ENCODE measurements at regions not wholly inside any gene's neighbourhood (a gene's known extent, or its start where the extent isn't known, plus 50 kb on each side); places are given as distances from the start of the nearest gene placed in this dataset.

DNA sequence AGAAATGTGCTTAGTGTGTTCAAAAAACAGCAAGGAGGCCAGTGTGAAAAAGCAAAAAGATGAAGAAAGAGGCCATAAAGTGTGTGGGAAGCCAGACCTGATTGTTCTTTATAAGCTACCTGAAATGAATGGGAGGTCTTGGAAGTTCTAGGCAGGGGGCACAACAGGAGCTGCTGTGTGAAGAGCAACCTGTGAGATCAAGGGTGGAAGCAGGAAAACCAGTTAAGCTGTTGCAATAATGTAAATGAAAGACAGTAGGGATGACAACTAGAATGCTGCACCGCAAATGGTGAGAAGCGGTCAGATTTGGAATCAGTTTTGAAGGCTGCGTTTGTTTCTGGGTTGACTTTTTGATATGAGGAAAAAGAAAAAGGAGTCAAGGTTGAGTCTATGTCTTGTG is 123.5 kb downstream of the TMEM144 start:
- DNase-seq, result no peak
- no peak overlapping the region for H2BK20ac ChIP-seq (ENCODE audit: low read depth, low read length, poor library complexity, severe bottlenecking)

More for the DNA sequence above, 123.5 kb downstream of the TMEM144 start:
- Histone ChIP-seq H3K4me2 (ENCODE audit: insufficient read depth, insufficient read length, low read length) (no peak overlapping the region), H2BK5ac (ENCODE audit: insufficient read length, low read length) (no peak overlapping the region), H4K8ac (replicated peaks; ENCODE audit: insufficient read length, low read depth, low read length) (no peak overlapping the region), H3K79me2 (ENCODE audit: insufficient read depth, low read length) (no peaks in the 10 kb centered on the region), H4K91ac (ENCODE audit: insufficient read length, low read depth, low read length) (no peak overlapping the region), H3K18ac (ENCODE audit: insufficient read length, low read depth, low read length) (no peak overlapping the region), H4K5ac (ENCODE audit: insufficient read length, low read depth, low read length) (no peak overlapping the region), H3K27me3 (ENCODE audit: insufficient read depth, low read length) (no peaks in the 10 kb centered on the region), H3K9ac (ENCODE audit: extremely low read depth, insufficient read length, low read length) (no peak overlapping the region), H3K14ac (ENCODE audit: insufficient read depth, low read length) (no peak overlapping the region), H2AFZ (ENCODE audit: low read length) (no peak overlapping the region), H2BK120ac (ENCODE audit: low read depth, low read length, poor library complexity, severe bottlenecking) (no peak overlapping the region), H3K9me3 (ENCODE audit: control insufficient read depth, low read depth, low read length) (no peaks in the 10 kb centered on the region), H3K56ac (ENCODE audit: insufficient read length, low read depth, low read length) (no peak overlapping the region), H3K4ac (ENCODE audit: low read depth, low read length) (no peak overlapping the region), H2BK15ac (ENCODE audit: low read depth, low read length) (no peak overlapping the region), H4K20me1 (ENCODE audit: control insufficient read depth, insufficient read depth, insufficient read length) (no peaks in the 10 kb centered on the region), H3K23ac (ENCODE audit: insufficient read length, low read depth, low read length) (no peak overlapping the region), H3K23me2 (ENCODE audit: insufficient read length, low read depth, low read length, poor library complexity, severe bottlenecking) (no peaks in the 10 kb centered on the region), H3K4me1 (ENCODE audit: insufficient read depth, low read length) (no peaks in the 10 kb centered on the region; the same call in 1 of the 2 replicates), H3T11ph (ENCODE audit: low read length) (no peak overlapping the region), H3K27ac (ENCODE audit: insufficient read length, low read depth, low read length) (no peak overlapping the region), H2BK12ac (ENCODE audit: insufficient read length, low read depth, low read length) (no peak overlapping the region), H3K79me1 (ENCODE audit: insufficient read depth, low read depth, low read length, poor library complexity, severe bottlenecking) (no peaks in the 10 kb centered on the region), H2AK5ac (ENCODE audit: insufficient read length, low read length) (no peak overlapping the region)
- Mint-ChIP-seq H3K27me3 (ENCODE audit: low read depth) (no peaks in the 10 kb centered on the region), H3K36me3 (ENCODE audit: insufficient read depth in 1 of 3, low read depth in 3 of 3) (no peaks in the 10 kb centered on the region), H3K4me3 (no peak overlapping the region; a peak in 1 of 5 replicates), H3K4me1 (peaks cover 9 to 13% of the 10 kb centered on the region in 2 experiments), H3K27ac (peak overlapping the region; percentile 16 to 68 (median 28); a peak in 4 of 7 replicates), H3K9me3 (peaks cover 0 to 3% of the 10 kb centered on the region in 2 experiments; a peak in 1 of 5 replicates)
- TF ChIP-seq, protein P1, sequence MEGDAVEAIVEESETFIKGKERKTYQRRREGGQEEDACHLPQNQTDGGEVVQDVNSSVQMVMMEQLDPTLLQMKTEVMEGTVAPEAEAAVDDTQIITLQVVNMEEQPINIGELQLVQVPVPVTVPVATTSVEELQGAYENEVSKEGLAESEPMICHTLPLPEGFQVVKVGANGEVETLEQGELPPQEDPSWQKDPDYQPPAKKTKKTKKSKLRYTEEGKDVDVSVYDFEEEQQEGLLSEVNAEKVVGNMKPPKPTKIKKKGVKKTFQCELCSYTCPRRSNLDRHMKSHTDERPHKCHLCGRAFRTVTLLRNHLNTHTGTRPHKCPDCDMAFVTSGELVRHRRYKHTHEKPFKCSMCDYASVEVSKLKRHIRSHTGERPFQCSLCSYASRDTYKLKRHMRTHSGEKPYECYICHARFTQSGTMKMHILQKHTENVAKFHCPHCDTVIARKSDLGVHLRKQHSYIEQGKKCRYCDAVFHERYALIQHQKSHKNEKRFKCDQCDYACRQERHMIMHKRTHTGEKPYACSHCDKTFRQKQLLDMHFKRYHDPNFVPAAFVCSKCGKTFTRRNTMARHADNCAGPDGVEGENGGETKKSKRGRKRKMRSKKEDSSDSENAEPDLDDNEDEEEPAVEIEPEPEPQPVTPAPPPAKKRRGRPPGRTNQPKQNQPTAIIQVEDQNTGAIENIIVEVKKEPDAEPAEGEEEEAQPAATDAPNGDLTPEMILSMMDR (conservative IDR thresholded peaks at IDR 0.05), result no peak
- no CpG with 5 or more reads among the region's 3 CpGs for WGBS (ENCODE audit: extremely low coverage, insufficient read length, low lambda C conversion rate)

All from H9 (cell line).